ENCODE measurements at regions not wholly inside any gene's neighbourhood (a gene's known extent, or its start where the extent isn't known, plus 50 kb on each side); places are given as distances from the start of the nearest gene placed in this dataset.
A peak's percentile ranks its signal among the peaks of the same experiment; 100 is the strongest.

GRCh38 chr22:19639610-19640135 lies 74.6 kb upstream of the SEPTIN5 start:
- Histone ChIP-seq H3K4me3 (ENCODE audit: low read length) (no peak overlapping the region), H3K4me1 (ENCODE audit: control insufficient read depth, low read depth, low read length) (no peaks in the 10 kb centered on the region), H3K27ac (ENCODE audit: low read length) (no peak overlapping the region), H3K36me3 (ENCODE audit: control insufficient read depth, low read depth, low read length) (no peaks in the 10 kb centered on the region), H3K27me3 (ENCODE audit: control insufficient read depth, insufficient read depth, low read length) (peaks cover 9% of the 10 kb centered on the region), H3K9ac (ENCODE audit: low read length) (no peak overlapping the region), H3K9me3 (ENCODE audit: control insufficient read depth, low read depth, low read length) (no peaks in the 10 kb centered on the region)

GRCh38 chr22:19640306-19640705 lies 74.0 kb upstream of the SEPTIN5 start:
- H3K27me3 ChIP-seq (ENCODE audit: control insufficient read depth, insufficient read depth, low read length), result peaks cover 9% of the 10 kb centered on the region
- H3K4me1 ChIP-seq (ENCODE audit: control insufficient read depth, low read depth, low read length), result no peaks in the 10 kb centered on the region
- no peak overlapping the region for H3K9ac ChIP-seq (ENCODE audit: low read length)
- H3K27ac ChIP-seq (ENCODE audit: low read length), result no peak overlapping the region
- no peaks in the 10 kb centered on the region for H3K9me3 ChIP-seq (ENCODE audit: control insufficient read depth, low read depth, low read length)
- H3K4me3 ChIP-seq (ENCODE audit: low read length), result no peak overlapping the region
- no peaks in the 10 kb centered on the region for H3K36me3 ChIP-seq (ENCODE audit: control insufficient read depth, low read depth, low read length)

GRCh38 chr22:19641254-19641982 lies 72.9 kb upstream of the SEPTIN5 start:
- Histone ChIP-seq H3K9me3 (ENCODE audit: control insufficient read depth, low read depth, low read length) (no peaks in the 10 kb centered on the region), H3K9ac (ENCODE audit: low read length) (no peak overlapping the region), H3K36me3 (ENCODE audit: control insufficient read depth, low read depth, low read length) (no peaks in the 10 kb centered on the region), H3K4me1 (ENCODE audit: control insufficient read depth, low read depth, low read length) (no peaks in the 10 kb centered on the region), H3K27ac (ENCODE audit: low read length) (no peak overlapping the region), H3K4me3 (ENCODE audit: low read length) (peak overlapping the region; percentile 49), H3K27me3 (ENCODE audit: control insufficient read depth, insufficient read depth, low read length) (peaks cover 9% of the 10 kb centered on the region)

GRCh38 chr22:19641983-19642451 lies 72.3 kb upstream of the SEPTIN5 start:
- H3K9me3 ChIP-seq (ENCODE audit: control insufficient read depth, low read depth, low read length), result no peaks in the 10 kb centered on the region
- no peak overlapping the region for H3K9ac ChIP-seq (ENCODE audit: low read length)
- no peak overlapping the region for H3K27ac ChIP-seq (ENCODE audit: low read length)
- H3K4me1 ChIP-seq (ENCODE audit: control insufficient read depth, low read depth, low read length), result no peaks in the 10 kb centered on the region
- peaks cover 9% of the 10 kb centered on the region for H3K27me3 ChIP-seq (ENCODE audit: control insufficient read depth, insufficient read depth, low read length)
- peak overlapping the region; percentile 49 for H3K4me3 ChIP-seq (ENCODE audit: low read length)
- H3K36me3 ChIP-seq (ENCODE audit: control insufficient read depth, low read depth, low read length), result no peaks in the 10 kb centered on the region

GRCh38 chr22:19643448-19644313 lies 70.6 kb upstream of the SEPTIN5 start:
- H3K27ac ChIP-seq (ENCODE audit: low read length), result no peak overlapping the region
- H3K27me3 ChIP-seq (ENCODE audit: control insufficient read depth, insufficient read depth, low read length), result peaks cover 9% of the 10 kb centered on the region
- H3K36me3 ChIP-seq (ENCODE audit: control insufficient read depth, low read depth, low read length), result no peaks in the 10 kb centered on the region
- H3K9me3 ChIP-seq (ENCODE audit: control insufficient read depth, low read depth, low read length), result peaks cover 9% of the 10 kb centered on the region
- no peak overlapping the region for H3K4me3 ChIP-seq (ENCODE audit: low read length)
- no peak overlapping the region for H3K9ac ChIP-seq (ENCODE audit: low read length)
- H3K4me1 ChIP-seq (ENCODE audit: control insufficient read depth, low read depth, low read length), result no peaks in the 10 kb centered on the region

GRCh38 chr22:19644314-19645223 lies 69.7 kb upstream of the SEPTIN5 start:
- Histone ChIP-seq H3K9me3 (ENCODE audit: control insufficient read depth, low read depth, low read length) (peaks cover 14% of the 10 kb centered on the region), H3K4me3 (ENCODE audit: low read length) (no peak overlapping the region), H3K27me3 (ENCODE audit: control insufficient read depth, insufficient read depth, low read length) (peaks cover 9% of the 10 kb centered on the region), H3K9ac (ENCODE audit: low read length) (no peak overlapping the region), H3K27ac (ENCODE audit: low read length) (no peak overlapping the region), H3K36me3 (ENCODE audit: control insufficient read depth, low read depth, low read length) (no peaks in the 10 kb centered on the region), H3K4me1 (ENCODE audit: control insufficient read depth, low read depth, low read length) (no peaks in the 10 kb centered on the region)

- Histone ChIP-seq H3K4me3 (ENCODE audit: low read length) (no peak overlapping the region), H3K9me3 (ENCODE audit: control insufficient read depth, low read depth, low read length) (peaks cover 14% of the 10 kb centered on the region), H3K36me3 (ENCODE audit: control insufficient read depth, low read depth, low read length) (no peaks in the 10 kb centered on the region), H3K9ac (ENCODE audit: low read length) (no peak overlapping the region), H3K4me1 (ENCODE audit: control insufficient read depth, low read depth, low read length) (no peaks in the 10 kb centered on the region), H3K27ac (ENCODE audit: low read length) (no peak overlapping the region), H3K27me3 (ENCODE audit: control insufficient read depth, insufficient read depth, low read length) (peaks cover 8% of the 10 kb centered on the region)
Observed at GRCh38 chr22:19645391-19645790, 68.9 kb upstream of the SEPTIN5 start.

- H3K27me3 ChIP-seq (ENCODE audit: control insufficient read depth, insufficient read depth, low read length), result peaks cover 3% of the 10 kb centered on the region
- H3K9ac ChIP-seq (ENCODE audit: low read length), result no peak overlapping the region
- H3K4me1 ChIP-seq (ENCODE audit: control insufficient read depth, low read depth, low read length), result no peaks in the 10 kb centered on the region
- H3K27ac ChIP-seq (ENCODE audit: low read length), result no peak overlapping the region
- H3K36me3 ChIP-seq (ENCODE audit: control insufficient read depth, low read depth, low read length), result no peaks in the 10 kb centered on the region
- H3K9me3 ChIP-seq (ENCODE audit: control insufficient read depth, low read depth, low read length), result peaks cover 14% of the 10 kb centered on the region
- H3K4me3 ChIP-seq (ENCODE audit: low read length), result no peak overlapping the region
Observed at GRCh38 chr22:19645905-19646304, 68.4 kb upstream of the SEPTIN5 start.

- Histone ChIP-seq H3K36me3 (ENCODE audit: control insufficient read depth, low read depth, low read length) (no peaks in the 10 kb centered on the region), H3K27ac (ENCODE audit: low read length) (no peak overlapping the region), H3K9me3 (ENCODE audit: control insufficient read depth, low read depth, low read length) (peaks cover 14% of the 10 kb centered on the region), H3K4me1 (ENCODE audit: control insufficient read depth, low read depth, low read length) (no peaks in the 10 kb centered on the region), H3K9ac (ENCODE audit: low read length) (no peak overlapping the region), H3K27me3 (ENCODE audit: control insufficient read depth, insufficient read depth, low read length) (no peaks in the 10 kb centered on the region), H3K4me3 (ENCODE audit: low read length) (no peak overlapping the region)
Observed at GRCh38 chr22:19646383-19646782, 67.9 kb upstream of the SEPTIN5 start.

GRCh38 chr22:19648419-19648929 lies 65.8 kb upstream of the SEPTIN5 start:
- Histone ChIP-seq H3K27ac (ENCODE audit: low read length) (no peak overlapping the region), H3K9me3 (ENCODE audit: control insufficient read depth, low read depth, low read length) (peaks cover 14% of the 10 kb centered on the region), H3K27me3 (ENCODE audit: control insufficient read depth, insufficient read depth, low read length) (no peaks in the 10 kb centered on the region), H3K4me1 (ENCODE audit: control insufficient read depth, low read depth, low read length) (no peaks in the 10 kb centered on the region), H3K4me3 (ENCODE audit: low read length) (no peak overlapping the region), H3K9ac (ENCODE audit: low read length) (no peak overlapping the region), H3K36me3 (ENCODE audit: control insufficient read depth, low read depth, low read length) (no peaks in the 10 kb centered on the region)

GRCh38 chr22:19652316-19652715 lies 62.0 kb upstream of the SEPTIN5 start:
- H3K27me3 ChIP-seq (ENCODE audit: control insufficient read depth, insufficient read depth, low read length), result no peaks in the 10 kb centered on the region
- H3K4me3 ChIP-seq (ENCODE audit: low read length), result no peak overlapping the region
- H3K9me3 ChIP-seq (ENCODE audit: control insufficient read depth, low read depth, low read length), result peaks cover 14% of the 10 kb centered on the region
- no peak overlapping the region for H3K9ac ChIP-seq (ENCODE audit: low read length)
- H3K4me1 ChIP-seq (ENCODE audit: control insufficient read depth, low read depth, low read length), result peaks cover 5% of the 10 kb centered on the region
- H3K27ac ChIP-seq (ENCODE audit: low read length), result no peak overlapping the region
- H3K36me3 ChIP-seq (ENCODE audit: control insufficient read depth, low read depth, low read length), result no peaks in the 10 kb centered on the region

Data from iPS-18a (cell line).